Pancreas (tissue), 8 donors: ENCODE measurements at regions not wholly inside any gene's neighbourhood (a gene's known extent, or its start where the extent isn't known, plus 50 kb on each side); places are given as distances from the start of the nearest gene placed in this dataset.

Source experiments
- ATAC-seq, 4 donors: fragments of 200-7000 bp; cut with Tn5 transposase; one replicate each; pipeline versions ENCODE4 v1.8.0 to v1.9.1; 2020; ENCODE audit warnings: mild to moderate bottlenecking in 4 of 4, moderate library complexity in 4 of 4
- DNase-seq, 6 donors: peaks; one replicate each; pipeline ENCODE4 v3.0.0-alpha.2; 2020
- FAIRE-seq: peaks from 2 replicates; lab custom pipeline; 2012; peaks lifted over from hg19 to GRCh38; lab: Jason Lieb, UNC
- H3K27ac ChIP-seq, 4 donors: fragments of 200-600 bp; sonication (generic); 1 replicate in 3 of 4; 2 replicates in 1 of 4; pipeline versions ENCODE4 v1.5.0 to v1.8.0; 2020
- H3K27me3 ChIP-seq, 4 donors: fragments of 200-600 bp; one replicate each; pipeline ENCODE4 v1.8.0; 2021
- H3K36me3 ChIP-seq, 3 donors: fragments of 200-600 bp; sonication (generic) in 1 of 3; one replicate each; pipeline versions ENCODE4 v1.5.0 to v1.8.0; 2020 to 2021
- H3K4me1 ChIP-seq, 3 donors: fragments of 200-600 bp; one replicate each; pipeline ENCODE4 v1.8.0; 2021
- H3K4me3 ChIP-seq, 4 donors: fragments of 200-600 bp; sonication (generic) in 2 of 4; one replicate each; pipeline versions ENCODE4 v1.5.0 to v1.8.0; 2020 to 2021
- H3K9me3 ChIP-seq, 4 donors: fragments of 200-600 bp; one replicate each; pipeline ENCODE4 v1.8.0; 2021
- intact Hi-C, 3 donors: fragments of 100-400 bp; cut with DNase I; formaldehyde crosslinking; loops; one replicate each; pipeline versions ENCODE4 v1.11.1 to v1.14.2; 2022
- TF ChIP-seq, protein P1 (sequence below), 4 donors: fragments of 200-600 bp; sonication (generic) in 3 of 4; IDR thresholded peaks; one replicate each; pipeline versions ENCODE4 v1.5.0 to v1.8.0; 2021; ENCODE audit warnings: antibody characterized with exemption in 4 of 4
- donor health status: DM: no; HTN: no; CAD: no; lungs with moderate emphysema.
- donor health status: DM: no; HTN: no; CAD: no.
- donor health status: control.
- donor health status: control.
- donor health status: DM: yes; HTN: yes; CAD: no.
- donor health status: DM: no; HTN: no; CAD: no.
- donor health status: DM: no; HTN: no; CAD: no.
- donor health status: DM: yes; HTN: yes; CAD: no.

DNA sequence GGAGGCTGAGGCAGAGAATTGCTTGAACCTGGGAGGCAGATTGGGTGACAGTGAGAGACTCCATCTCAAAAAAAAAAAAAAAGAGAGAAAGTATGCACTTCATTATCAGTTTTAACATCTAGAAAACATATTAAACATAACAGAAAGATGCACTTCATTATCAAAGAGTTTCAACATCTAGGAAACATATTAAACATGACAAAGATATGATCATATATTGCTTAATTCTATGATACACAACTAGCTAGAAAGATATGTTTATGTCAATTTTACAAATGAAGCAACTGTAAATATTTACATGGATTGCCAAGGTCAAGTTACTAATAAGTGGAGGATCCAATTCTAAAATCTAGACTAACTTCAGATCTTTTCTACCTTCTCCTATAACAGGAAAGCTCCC is 50.4 kb upstream of the CTSC start:
- Histone ChIP-seq H3K9me3 (no peaks in the 10 kb centered on the region), H3K27ac (no peak overlapping the region), H3K27me3 (no peaks in the 10 kb centered on the region), H3K36me3 (no peaks in the 10 kb centered on the region), H3K4me1 (no peaks in the 10 kb centered on the region), H3K4me3 (no peak overlapping the region)
- no peak for DNase-seq
- TF ChIP-seq, protein P1, sequence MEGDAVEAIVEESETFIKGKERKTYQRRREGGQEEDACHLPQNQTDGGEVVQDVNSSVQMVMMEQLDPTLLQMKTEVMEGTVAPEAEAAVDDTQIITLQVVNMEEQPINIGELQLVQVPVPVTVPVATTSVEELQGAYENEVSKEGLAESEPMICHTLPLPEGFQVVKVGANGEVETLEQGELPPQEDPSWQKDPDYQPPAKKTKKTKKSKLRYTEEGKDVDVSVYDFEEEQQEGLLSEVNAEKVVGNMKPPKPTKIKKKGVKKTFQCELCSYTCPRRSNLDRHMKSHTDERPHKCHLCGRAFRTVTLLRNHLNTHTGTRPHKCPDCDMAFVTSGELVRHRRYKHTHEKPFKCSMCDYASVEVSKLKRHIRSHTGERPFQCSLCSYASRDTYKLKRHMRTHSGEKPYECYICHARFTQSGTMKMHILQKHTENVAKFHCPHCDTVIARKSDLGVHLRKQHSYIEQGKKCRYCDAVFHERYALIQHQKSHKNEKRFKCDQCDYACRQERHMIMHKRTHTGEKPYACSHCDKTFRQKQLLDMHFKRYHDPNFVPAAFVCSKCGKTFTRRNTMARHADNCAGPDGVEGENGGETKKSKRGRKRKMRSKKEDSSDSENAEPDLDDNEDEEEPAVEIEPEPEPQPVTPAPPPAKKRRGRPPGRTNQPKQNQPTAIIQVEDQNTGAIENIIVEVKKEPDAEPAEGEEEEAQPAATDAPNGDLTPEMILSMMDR (IDR thresholded peaks at IDR 0.05), result no peak
- intact Hi-C loops, result no loop called here
- ATAC-seq, result no peak
- no peak for FAIRE-seq
